ENCODE measurements at regions not wholly inside any gene's neighbourhood (a gene's known extent, or its start where the extent isn't known, plus 50 kb on each side); places are given as distances from the start of the nearest gene placed in this dataset.

DNA sequence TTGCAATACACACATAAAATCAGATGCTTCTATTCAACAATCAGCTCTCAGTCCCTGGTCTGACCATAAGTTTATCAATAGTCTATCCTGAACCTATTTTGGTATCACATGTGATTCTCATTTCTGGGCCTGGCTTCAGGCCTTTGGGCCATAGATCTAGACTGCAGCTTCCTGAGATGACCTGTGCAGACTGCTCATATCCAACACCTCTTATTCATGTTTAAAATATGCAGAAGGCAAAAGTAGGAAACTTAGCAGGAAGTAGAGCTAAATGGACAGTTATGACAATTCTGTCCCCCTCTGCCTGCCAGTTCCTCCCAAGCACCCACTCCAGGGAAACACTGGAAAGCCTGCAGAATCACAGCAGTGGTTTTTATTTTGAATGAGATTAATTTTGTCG is 53.3 kb downstream of the C7orf25 start:
- no peak for DNase-seq (ENCODE audit: low read depth)

DNA sequence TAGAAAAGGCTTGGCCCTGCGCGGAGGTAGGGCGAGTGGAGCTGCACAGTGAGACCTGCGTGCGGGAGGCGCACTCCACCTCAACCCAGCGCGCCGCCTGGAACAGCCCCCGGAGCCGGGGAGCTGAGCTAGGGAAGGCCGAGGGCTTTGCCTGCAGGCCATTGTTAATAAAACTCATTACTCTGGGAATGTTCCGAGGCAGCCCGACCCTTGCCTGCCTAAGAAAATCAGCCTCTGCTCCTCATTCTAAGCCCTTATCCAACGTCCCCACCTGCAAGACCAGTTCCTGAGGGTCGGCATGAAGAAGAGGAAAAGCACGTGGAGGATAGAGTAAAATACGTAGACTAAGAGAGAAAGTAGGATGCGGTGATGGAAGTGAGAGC is 55.3 kb downstream of the C7orf25 start:
- DNase-seq (ENCODE audit: low read depth) = no peak

- no peak for DNase-seq (ENCODE audit: low read depth)
Measured at GRCh38 chr7:42854571-42855118, 57.2 kb downstream of the C7orf25 start.

- DNase-seq (ENCODE audit: low read depth) = no peak
Measured at GRCh38 chr7:42852531-42852930, 59.3 kb downstream of the C7orf25 start.

DNA sequence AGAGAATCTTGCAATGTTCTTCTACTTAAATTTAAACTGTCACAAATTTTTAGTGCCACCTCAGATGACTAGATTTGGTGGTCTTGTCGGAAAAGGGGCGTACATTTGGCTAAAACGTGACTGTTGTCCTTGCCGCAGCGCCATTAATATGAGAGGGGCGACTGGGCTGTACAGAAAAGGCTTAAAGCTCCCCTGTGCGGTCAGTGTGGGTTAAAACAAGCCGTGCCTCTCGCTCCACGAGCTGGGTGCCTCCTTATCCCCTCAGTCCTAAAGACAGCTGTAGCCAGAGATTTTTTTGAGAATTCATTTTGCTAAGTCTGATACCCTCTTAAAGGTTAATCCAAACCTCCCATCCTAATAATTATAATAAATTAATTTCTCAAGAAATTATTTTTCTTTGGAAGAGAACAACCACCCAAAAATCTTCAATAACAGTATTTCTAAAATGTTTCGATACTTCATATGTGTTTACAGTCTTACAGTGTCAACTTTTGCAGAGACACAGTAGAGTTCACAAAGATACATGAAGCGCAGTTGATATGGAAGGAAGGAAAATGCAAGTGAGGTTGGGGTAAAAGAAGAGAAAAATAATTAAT is 68.6 kb downstream of the C7orf25 start:
- no peak for DNase-seq (ENCODE audit: low read depth)

- DNase-seq (ENCODE audit: low read depth) = no peak
Measured at GRCh38 chr7:42834676-42835075, 77.2 kb downstream of the C7orf25 start.

- no peak for DNase-seq (ENCODE audit: low read depth)
Measured at GRCh38 chr7:42833411-42833810, 78.5 kb downstream of the C7orf25 start.

DNA sequence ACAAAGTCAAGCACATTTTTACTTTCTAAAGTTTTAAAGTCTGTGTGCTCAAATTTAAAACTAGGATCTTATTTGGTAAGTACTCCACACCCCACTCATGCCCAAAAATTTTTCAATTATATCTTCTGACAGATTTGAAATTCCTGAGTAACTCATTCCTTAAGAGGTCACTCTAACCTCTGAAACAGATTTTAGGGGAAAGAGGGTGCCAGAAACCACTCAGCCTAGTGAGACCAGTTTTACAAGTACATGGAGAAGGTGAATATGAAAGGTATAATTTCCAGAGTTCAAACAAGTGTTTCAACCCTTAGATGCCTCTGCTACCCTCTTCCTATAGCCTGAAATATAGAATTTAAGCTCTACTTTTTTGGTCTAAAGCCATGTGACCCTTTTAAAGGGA is 79.2 kb downstream of the C7orf25 start:
- DNase-seq (ENCODE audit: low read depth) = no peak

DNA sequence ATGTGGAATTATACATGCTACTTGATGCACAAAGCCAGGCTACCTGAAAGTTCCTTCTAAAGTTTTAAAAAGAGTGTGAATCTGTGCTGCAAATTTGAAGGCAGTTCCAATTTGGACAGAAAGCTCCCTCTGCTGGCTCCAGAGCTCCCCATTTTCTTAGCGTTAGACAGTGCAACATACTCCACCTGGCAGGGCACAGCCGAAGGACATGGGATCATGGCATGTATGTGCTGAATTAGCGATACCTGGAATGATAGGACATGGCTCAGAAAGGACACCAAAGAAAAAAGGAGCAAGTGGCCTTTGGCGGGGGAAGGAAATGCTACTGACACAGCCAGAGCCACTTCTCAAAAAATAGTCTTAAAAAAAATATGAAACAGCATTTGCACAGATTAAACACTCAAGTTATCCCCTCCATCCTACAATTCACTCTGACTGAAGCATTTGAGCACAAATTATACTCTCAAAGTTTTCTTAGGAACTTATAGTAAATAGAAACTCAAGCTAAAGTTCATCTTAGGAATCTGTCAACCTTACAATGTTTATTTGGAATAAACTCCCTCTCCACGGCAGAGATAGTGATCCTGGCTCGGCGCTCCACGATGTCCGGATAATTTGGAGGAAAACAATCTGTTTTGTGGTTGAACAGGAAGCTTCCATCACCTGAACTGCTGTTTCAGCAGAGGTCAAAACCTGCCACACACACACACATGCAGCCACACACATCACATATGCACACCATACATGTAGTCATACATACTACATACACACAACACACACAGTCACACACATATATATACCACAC is 80.0 kb downstream of the C7orf25 start:
- DNase-seq (ENCODE audit: low read depth) = no peak

GRCh38 chr7:42831006-42831717 is 80.7 kb downstream of the C7orf25 start:
- no peak for DNase-seq (ENCODE audit: low read depth)

DNA sequence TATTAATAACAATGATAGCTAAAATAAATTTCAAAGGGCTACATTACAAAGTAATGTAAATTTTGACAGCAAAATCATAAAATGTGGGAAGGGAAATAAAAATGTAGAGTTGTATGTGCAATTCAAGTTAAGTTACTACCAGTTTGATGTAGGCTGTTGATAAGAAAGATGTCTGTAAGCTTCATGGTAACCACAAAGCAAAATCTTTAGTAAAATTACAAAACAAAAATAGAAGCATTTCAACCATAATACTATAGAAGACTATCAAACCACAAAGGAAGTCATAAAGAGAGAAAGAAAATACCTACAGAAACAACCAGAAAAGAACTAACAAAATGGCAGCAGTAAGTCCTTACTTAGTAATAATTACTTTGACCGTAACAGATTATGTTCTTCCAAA is 99.1 kb downstream of the C7orf25 start:
- DNase-seq (ENCODE audit: low read depth) = no peak

DNA sequence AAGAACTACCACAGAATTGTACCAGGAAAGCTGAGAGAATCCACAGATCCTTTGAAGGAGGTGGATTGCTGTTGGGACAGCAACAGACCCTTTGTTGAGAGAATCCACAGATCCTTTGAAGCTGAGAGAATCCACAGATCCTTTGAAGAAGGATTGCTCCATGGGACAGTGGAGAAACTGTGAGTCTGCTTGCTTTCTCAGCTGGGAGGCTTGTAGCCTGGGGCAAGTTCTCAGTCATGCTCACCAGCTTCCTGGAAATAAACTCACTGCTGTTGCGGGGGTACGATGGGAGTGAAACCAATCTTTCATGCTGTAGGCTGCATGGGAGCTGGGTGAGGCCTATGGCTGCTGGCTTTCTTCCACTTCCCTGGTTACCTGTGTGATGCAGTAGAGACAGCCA is 106.3 kb downstream of the C7orf25 start:
- no peak for DNase-seq (ENCODE audit: low read depth)

- no peak for DNase-seq (ENCODE audit: low read depth)
Measured at GRCh38 chr7:42794673-42795072, 117.2 kb downstream of the C7orf25 start.

GRCh38 chr7:42792841-42793240 is 119.0 kb downstream of the C7orf25 start:
- no peak for DNase-seq (ENCODE audit: low read depth)

DNA sequence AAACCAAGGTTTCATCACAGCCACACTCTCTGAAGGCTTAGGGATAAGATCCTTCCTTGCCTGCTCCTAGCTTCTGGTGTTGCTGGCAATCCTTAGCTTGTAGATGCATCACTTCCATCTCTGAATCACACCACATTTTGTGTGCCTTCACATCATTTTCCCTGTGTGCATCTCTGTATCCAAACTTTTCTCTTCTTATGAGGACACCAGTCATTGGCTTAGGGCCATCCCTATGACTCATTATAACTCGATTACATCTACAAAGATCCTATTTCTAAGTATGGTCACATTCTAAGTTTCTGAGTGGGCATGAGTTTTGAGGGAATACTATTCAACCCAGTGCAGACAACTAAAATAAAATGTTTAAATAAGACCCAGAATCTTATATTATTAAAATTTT is 121.7 kb downstream of the C7orf25 start:
- DNase-seq (ENCODE audit: low read depth) = no peak

- no peak for DNase-seq (ENCODE audit: low read depth)
Measured at GRCh38 chr7:42774436-42774835, 137.4 kb downstream of the C7orf25 start.

DNA sequence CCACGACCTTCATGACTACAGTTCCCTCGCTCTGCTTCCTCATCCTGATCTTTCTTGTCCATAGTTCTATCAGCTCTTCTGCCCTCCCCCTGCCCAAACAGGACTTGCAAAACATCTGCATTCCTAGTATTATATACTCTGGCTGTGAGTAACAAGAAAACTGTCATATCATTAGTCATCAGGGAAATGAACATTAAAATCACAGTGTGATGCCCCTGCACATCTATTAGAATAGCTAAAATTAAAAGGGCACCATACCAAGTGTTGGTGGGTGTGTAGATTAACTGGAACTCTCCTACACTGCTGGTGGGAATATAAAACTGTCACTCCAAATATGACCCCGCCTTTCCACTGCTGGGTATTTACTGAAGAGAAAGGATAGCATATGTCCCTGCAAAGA is 141.8 kb downstream of the C7orf25 start:
- DNase-seq (ENCODE audit: low read depth) = no peak

DNA sequence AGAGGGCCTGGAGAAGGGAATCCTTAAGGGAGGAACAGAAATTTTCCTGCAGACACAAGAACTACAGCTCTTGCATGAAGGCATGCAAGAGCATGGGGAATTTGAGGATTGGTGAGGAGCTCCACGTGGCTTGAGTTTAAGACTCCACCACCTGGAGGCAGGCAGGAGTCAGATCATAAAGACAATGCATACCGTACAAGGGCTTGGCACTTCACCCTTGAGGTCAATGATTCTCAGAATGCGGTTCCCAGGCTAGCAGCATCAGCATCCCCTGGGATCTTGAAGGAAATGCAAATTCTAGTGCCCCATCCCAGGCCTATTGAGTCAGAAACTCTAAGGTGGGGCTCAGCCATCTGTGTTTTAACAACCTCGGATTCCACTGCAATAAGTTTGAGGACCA is 143.8 kb downstream of the C7orf25 start:
- DNase-seq (ENCODE audit: low read depth) = no peak

GRCh38 chr7:42766782-42767423 is 145.0 kb downstream of the C7orf25 start:
- no peak for DNase-seq (ENCODE audit: low read depth)

- DNase-seq (ENCODE audit: low read depth) = no peak
Measured at GRCh38 chr7:42765931-42766330, 145.9 kb downstream of the C7orf25 start.

GRCh38 chr7:42763137-42763551 is 148.7 kb downstream of the C7orf25 start:
- no peak for DNase-seq (ENCODE audit: low read depth)

DNA sequence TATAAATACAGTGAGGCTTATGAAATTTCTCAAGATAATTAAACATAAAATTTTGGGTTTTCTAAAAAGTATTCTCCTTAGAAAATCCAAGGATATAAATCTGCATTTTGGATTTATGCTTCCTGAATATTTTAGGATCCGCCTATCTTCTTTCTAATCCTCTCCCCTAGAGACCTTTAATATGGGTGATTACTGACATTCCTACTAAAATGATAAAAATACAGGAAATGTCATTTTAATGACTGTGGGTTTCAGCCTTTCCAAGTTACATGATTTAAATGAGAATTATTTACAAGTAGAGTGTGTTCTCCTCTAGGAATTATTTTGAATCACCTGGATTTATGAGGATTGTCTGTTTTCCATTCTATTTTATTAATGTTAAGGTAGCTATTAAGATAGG is 150.4 kb downstream of the C7orf25 start:
- no peak for DNase-seq (ENCODE audit: low read depth)

DNA sequence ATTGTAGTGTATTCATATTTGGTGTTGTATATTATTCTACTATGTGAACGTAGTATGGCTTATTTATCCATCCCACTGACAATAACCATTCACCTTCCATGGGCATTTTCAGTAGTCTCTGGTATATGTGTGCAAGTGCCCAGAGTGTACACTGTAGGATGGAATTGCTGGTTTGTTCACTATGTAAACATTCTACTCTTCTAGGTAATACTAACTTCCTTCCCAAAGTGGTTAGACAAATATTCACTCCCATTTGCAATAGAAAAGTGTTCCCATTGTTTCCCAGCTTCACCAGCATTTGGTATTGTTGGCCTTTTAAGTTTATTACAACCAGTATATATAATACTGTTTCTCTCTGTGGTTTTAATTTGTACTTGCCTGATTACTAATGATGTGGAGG is 153.7 kb downstream of the C7orf25 start:
- no peak for DNase-seq (ENCODE audit: low read depth)

All from stimulated activated CD8-positive, alpha-beta memory T cell treated with anti-CD3 and anti-CD28 coated beads, Interleukin-4, amount 100 ng/mL, for 24 hours (primary cell).